ENCODE measurements at regions not wholly inside any gene's neighbourhood (a gene's known extent, or its start where the extent isn't known, plus 50 kb on each side); places are given as distances from the start of the nearest gene placed in this dataset.

- peak overlapping the region; percentile 88 for H2AFZ ChIP-seq (ENCODE audit: low read length)
- CTCF ChIA-PET (ENCODE audit: partially characterized antibody): interaction anchor here (0.7 to 1.8 kb wide), 4 partner anchors 15 to 118 kb away, joined by 3 to 6 read pairs (median 5); no protein-coding TSS in a partner anchor
Observed at GRCh38 chr11:72519220-72519881, 85.0 kb upstream of the CLPB start.

More at GRCh38 chr11:72519220-72519881, 85.0 kb upstream of the CLPB start:
- Histone ChIP-seq H3K56ac (replicated peaks; ENCODE audit: insufficient read length, low read depth, low read length) (no peak overlapping the region), H3K18ac (ENCODE audit: extremely low read depth, low read length) (no peak overlapping the region), H3K27me3 (replicated peaks in 1 of 4; ENCODE audit: control insufficient read depth in 3 of 4, extremely low read depth in 1 of 4, insufficient read depth in 3 of 4, low read length in 3 of 4) (no peaks in the 10 kb centered on the region; a peak in 1 of 7 replicates), H2BK15ac (ENCODE audit: low read length) (no peak overlapping the region), H4K20me1 (replicated peaks in 1 of 2; ENCODE audit: control insufficient read depth in 1 of 2, insufficient read depth in 2 of 2, low read length in 2 of 2) (no peaks in the 10 kb centered on the region), H3K9ac (replicated peaks in 1 of 4; ENCODE audit: extremely low read depth in 1 of 4, low read depth in 3 of 4, low read length in 3 of 4) (no peak overlapping the region), H3K4me3 (ENCODE audit: extremely low read depth in 1 of 4, insufficient read depth in 2 of 4, low read depth in 3 of 4, low read length in 4 of 4) (no peak overlapping the region), H4K91ac (replicated peaks; ENCODE audit: insufficient read length, low read length) (no peak overlapping the region), H3K27ac (ENCODE audit: low read depth, low read length) (no peak overlapping the region), H3K79me1 (ENCODE audit: low read depth, low read length) (no peaks in the 10 kb centered on the region), H2BK120ac (replicated peaks; ENCODE audit: low read depth, low read length) (no peak overlapping the region), H3K14ac (ENCODE audit: insufficient read length) (no peak overlapping the region), H3K23ac (ENCODE audit: insufficient read length) (no peak overlapping the region), H2AK5ac (ENCODE audit: low read depth, low read length) (no peak overlapping the region), H2BK5ac (ENCODE audit: low read depth, low read length) (no peak overlapping the region), H4K8ac (ENCODE audit: extremely low read depth, insufficient read depth, low read length) (no peak overlapping the region), H3K36me3 (ENCODE audit: control insufficient read depth in 2 of 4, insufficient read depth in 4 of 4, low read length in 3 of 4) (no peaks in the 10 kb centered on the region), H3K9me3 (ENCODE audit: insufficient read depth in 2 of 2, low read depth in 1 of 2, low read length in 1 of 2) (no peaks in the 10 kb centered on the region), H3K23me2 (ENCODE audit: low read depth, low read length) (no peaks in the 10 kb centered on the region; the same call in 1 of the 2 replicates), H4K5ac (ENCODE audit: insufficient read length, low read depth, low read length) (no peak overlapping the region), H3K4me1 (replicated peaks in 1 of 4; ENCODE audit: control insufficient read depth in 3 of 4, insufficient read depth in 4 of 4, low read length in 3 of 4) (no peaks in the 10 kb centered on the region), H3K4me2 (ENCODE audit: insufficient read depth in 1 of 2, low read depth in 2 of 2, low read length in 2 of 2) (no peak overlapping the region), H3K79me2 (ENCODE audit: control insufficient read depth in 1 of 2, insufficient read depth in 2 of 2, low read length in 2 of 2) (no peaks in the 10 kb centered on the region), H2BK12ac (ENCODE audit: low read depth, low read length) (no peak overlapping the region), H3K4ac (replicated peaks; ENCODE audit: insufficient read length, low read depth, low read length) (no peak overlapping the region), H2BK20ac (ENCODE audit: low read length) (no peak overlapping the region)
- DNase-seq (ENCODE audit: low read depth in 1 of 2, low spot score in 2 of 2): no peak
- TF ChIP-seq TBP (IDR thresholded peaks at IDR 0.05; ENCODE audit: low read depth, low read length): no peak
- no peak for TF ChIP-seq HDAC6 (IDR thresholded peaks at IDR 0.05; ENCODE audit: low read depth, low read length)
- no peak for TF ChIP-seq SP4 (IDR thresholded peaks at IDR 0.05; ENCODE audit: low read length)
- POLR2A ChIA-PET (ENCODE audit: partially characterized antibody): no interaction called here
- 87% methylated on average over 8 of the region's 8 CpGs; no CpG with 5 or more reads in 1 of the 2 experiments for WGBS, 2 experiments (ENCODE audit: extremely low coverage in 1 of 2, insufficient coverage in 1 of 2, insufficient read length in 1 of 2, insufficient replicate concordance in 2 of 2, low coverage in 1 of 2, low lambda C conversion rate in 2 of 2, missing lambda C conversion rate in 1 of 2)
- FAIRE-seq: no peak

Data from H1 (cell line).